ENCODE measurements at regions not wholly inside any gene's neighbourhood (a gene's known extent, or its start where the extent isn't known, plus 50 kb on each side); places are given as distances from the start of the nearest gene placed in this dataset.
"Not testable (repeated sequence)": the region's sequence is repeated elsewhere in the genome, so short reads cannot be mapped to it uniquely, and the experiment has no call there.

DNA sequence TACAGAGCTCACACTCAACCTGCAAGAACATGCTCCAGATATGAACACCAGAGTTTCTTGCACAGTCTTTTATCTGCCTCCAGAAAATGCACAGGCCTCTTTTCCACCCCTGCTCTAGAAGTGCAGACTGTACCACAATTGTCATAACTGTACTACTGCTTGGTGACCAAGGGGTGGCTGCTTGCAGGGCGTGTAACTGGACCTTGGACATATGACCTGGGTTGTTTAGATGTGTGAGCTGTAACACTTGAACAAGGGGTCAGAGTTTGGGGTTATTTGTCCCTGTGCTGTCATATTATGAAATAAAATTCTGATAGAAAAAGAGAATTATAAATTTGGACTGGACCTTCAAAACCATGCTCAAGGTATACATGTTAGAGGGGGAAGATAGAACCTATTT lies 1185.5 kb downstream of the FAM181B start:
- H3K9me3 ChIP-seq (ENCODE audit: control insufficient read depth, low read length) = no peaks in the 10 kb centered on the region
- H3K4me3 ChIP-seq (ENCODE audit: extremely low read depth, insufficient read depth, low read length, poor library complexity, severe bottlenecking) = no peak overlapping the region
- 100% methylated on average over 1 of the region's 1 CpG; no CpG with 5 or more reads in 1 of the 2 experiments for WGBS, 2 experiments (ENCODE audit: insufficient coverage in 2 of 2)
- H3K27ac ChIP-seq (ENCODE audit: low read depth, low read length, severe bottlenecking) = no peak overlapping the region
- H3K36me3 ChIP-seq (ENCODE audit: control insufficient read depth, insufficient read depth, low read length) = no peaks in the 10 kb centered on the region
- H3K4me1 ChIP-seq (ENCODE audit: control insufficient read depth, insufficient read depth, low read length, poor library complexity, severe bottlenecking) = no peaks in the 10 kb centered on the region

DNA sequence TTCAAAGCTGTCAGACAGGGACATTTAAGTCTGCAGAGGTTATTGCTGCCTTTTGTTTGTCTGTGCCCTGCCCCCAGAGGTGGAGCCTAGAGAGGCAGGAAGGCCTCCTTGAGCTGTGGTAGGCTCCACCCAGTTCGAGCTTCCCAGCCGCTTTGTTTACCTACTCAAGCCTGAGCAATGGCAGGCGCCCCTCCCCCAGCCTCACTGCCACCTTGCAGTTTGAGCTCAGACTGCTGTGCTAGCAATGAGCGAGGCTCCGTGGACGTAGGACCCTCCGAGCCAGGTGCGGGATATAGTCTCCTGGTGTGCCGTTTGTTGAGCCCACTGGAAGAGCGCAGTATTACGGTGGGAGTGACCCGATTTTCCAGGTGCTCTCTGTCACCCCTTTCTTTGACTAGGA lies 1193.9 kb downstream of the FAM181B start:
- H3K9me3 ChIP-seq (ENCODE audit: control insufficient read depth, low read length); H3K4me1 ChIP-seq (ENCODE audit: control insufficient read depth, insufficient read depth, low read length, poor library complexity, severe bottlenecking); H3K36me3 ChIP-seq (ENCODE audit: control insufficient read depth, insufficient read depth, low read length); H3K27ac ChIP-seq (ENCODE audit: low read depth, low read length, severe bottlenecking); H3K4me3 ChIP-seq (ENCODE audit: extremely low read depth, insufficient read depth, low read length, poor library complexity, severe bottlenecking): not testable (repeated sequence)
- WGBS, 2 experiments (ENCODE audit: insufficient coverage in 2 of 2) = 98% methylated on average over 7 to 12 of the region's 12 CpGs

DNA sequence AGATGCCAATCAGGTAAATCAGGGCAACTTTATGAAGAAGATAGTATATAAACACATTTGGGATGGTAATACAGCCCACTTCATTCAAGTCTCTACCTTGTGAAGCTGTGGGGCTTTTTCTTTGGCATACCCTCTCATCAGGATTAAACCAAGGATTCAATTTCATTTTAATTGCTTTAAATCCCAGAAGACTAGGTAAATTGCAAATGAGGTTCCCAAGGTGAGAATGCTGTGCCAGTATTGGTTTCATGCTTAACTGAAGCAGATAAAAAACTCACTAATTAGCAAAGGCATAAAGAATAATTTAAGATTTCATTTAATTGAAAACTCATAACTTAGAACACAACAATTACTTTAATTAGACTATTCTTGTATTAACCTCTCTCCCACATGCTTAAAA lies 1218.1 kb downstream of the FAM181B start:
- Histone ChIP-seq H3K9me3 (ENCODE audit: control insufficient read depth, low read length) (no peaks in the 10 kb centered on the region), H3K4me3 (ENCODE audit: extremely low read depth, insufficient read depth, low read length, poor library complexity, severe bottlenecking) (no peak overlapping the region), H3K4me1 (ENCODE audit: control insufficient read depth, insufficient read depth, low read length, poor library complexity, severe bottlenecking) (no peaks in the 10 kb centered on the region), H3K36me3 (ENCODE audit: control insufficient read depth, insufficient read depth, low read length) (no peaks in the 10 kb centered on the region), H3K27ac (ENCODE audit: low read depth, low read length, severe bottlenecking) (no peak overlapping the region)

DNA sequence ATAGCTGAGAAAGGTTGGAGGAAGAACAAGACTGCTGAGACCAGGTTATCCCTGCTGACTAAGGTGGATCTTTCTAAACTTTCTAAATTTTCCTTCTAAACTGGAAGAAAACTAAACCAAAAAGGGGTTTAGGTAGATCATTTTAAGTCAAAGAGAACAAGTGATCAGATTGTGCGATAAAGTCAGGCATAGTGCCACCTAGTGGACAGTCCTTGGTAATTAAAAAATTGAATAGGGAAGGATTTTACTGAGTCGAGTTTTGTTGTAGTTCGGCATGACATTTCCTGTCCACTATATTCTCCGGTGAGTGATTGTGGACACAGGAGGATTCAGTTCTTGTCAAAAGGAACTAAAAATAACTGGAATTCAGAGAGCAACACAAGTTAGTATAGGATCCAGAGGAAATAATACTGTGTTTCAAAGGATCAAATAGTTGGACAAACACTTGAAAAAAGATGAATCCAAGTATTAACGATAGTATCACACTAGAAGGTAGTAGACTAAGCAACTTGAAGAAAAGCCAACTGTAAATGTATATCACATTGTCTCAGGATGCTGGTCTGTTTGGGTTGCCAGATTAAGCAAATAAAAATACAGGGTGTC lies 1236.4 kb downstream of the FAM181B start:
- WGBS, 2 experiments (ENCODE audit: insufficient coverage in 2 of 2) = 36 to 58% methylated on average over 3 to 4 of the region's 5 CpGs
- Histone ChIP-seq H3K9me3 (ENCODE audit: control insufficient read depth, low read length) (no peaks in the 10 kb centered on the region), H3K27ac (ENCODE audit: low read depth, low read length, severe bottlenecking) (no peak overlapping the region), H3K4me1 (ENCODE audit: control insufficient read depth, insufficient read depth, low read length, poor library complexity, severe bottlenecking) (no peaks in the 10 kb centered on the region), H3K36me3 (ENCODE audit: control insufficient read depth, insufficient read depth, low read length) (no peaks in the 10 kb centered on the region), H3K4me3 (ENCODE audit: extremely low read depth, insufficient read depth, low read length, poor library complexity, severe bottlenecking) (no peak overlapping the region)

DNA sequence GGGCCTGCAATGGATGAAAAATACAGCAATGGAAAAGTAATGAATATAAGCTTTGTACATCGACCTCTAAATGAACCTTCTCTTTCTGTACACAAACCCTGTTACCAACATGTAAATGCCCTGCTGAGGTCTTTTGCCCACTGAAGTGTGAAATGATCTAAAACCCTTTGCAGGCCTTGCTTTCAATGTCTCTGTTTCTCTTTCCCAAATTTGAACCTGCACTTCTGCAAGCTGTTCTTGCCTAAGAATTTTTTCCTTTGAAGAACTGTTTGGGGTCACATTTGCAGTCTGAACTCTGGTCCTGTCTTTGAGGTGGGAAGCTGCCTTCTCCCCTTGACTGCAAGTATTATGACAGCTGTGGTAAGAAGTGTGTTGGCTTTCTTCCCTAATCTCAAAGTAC lies 1237.1 kb downstream of the FAM181B start:
- Histone ChIP-seq H3K4me3 (ENCODE audit: extremely low read depth, insufficient read depth, low read length, poor library complexity, severe bottlenecking) (no peak overlapping the region), H3K27ac (ENCODE audit: low read depth, low read length, severe bottlenecking) (no peak overlapping the region), H3K4me1 (ENCODE audit: control insufficient read depth, insufficient read depth, low read length, poor library complexity, severe bottlenecking) (no peaks in the 10 kb centered on the region), H3K36me3 (ENCODE audit: control insufficient read depth, insufficient read depth, low read length) (no peaks in the 10 kb centered on the region), H3K9me3 (ENCODE audit: control insufficient read depth, low read length) (no peaks in the 10 kb centered on the region)
- no CpG with 5 or more reads among the region's 1 CpG for WGBS, 2 experiments (ENCODE audit: insufficient coverage in 2 of 2)

DNA sequence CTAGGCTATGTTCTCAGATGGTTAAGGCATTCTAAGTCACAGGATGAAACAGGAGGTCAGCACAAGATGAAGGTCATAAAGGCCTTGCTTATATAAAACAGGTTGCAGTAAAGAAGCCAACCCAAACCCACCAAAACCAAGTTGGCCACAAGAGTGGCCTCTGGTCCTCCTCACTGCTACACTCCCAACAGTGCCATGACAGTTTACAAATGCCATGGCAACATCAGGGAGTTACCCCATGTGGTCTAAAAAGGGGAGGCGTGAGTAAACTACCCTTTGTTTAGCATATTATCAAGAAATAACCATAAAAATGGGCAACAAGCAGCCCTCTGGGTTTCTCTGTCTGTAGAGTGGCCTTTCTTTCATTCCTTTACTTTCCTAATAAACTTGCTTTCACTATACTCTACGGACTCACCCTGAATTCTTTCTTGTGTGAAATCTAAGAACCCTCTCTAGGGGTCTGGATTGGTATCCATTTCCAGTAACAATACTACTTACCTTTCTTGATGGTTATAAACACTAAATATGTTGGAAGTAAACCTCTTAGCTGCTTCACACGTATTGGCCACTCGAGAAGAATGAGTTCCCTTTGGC lies 1237.9 kb downstream of the FAM181B start:
- Histone ChIP-seq H3K36me3 (ENCODE audit: control insufficient read depth, insufficient read depth, low read length) (no peaks in the 10 kb centered on the region), H3K9me3 (ENCODE audit: control insufficient read depth, low read length) (no peaks in the 10 kb centered on the region), H3K4me1 (ENCODE audit: control insufficient read depth, insufficient read depth, low read length, poor library complexity, severe bottlenecking) (no peaks in the 10 kb centered on the region), H3K27ac (ENCODE audit: low read depth, low read length, severe bottlenecking) (no peak overlapping the region), H3K4me3 (ENCODE audit: extremely low read depth, insufficient read depth, low read length, poor library complexity, severe bottlenecking) (no peak overlapping the region)
- WGBS, 2 experiments (ENCODE audit: insufficient coverage in 2 of 2) = no CpG with 5 or more reads among the region's 4 CpGs

DNA sequence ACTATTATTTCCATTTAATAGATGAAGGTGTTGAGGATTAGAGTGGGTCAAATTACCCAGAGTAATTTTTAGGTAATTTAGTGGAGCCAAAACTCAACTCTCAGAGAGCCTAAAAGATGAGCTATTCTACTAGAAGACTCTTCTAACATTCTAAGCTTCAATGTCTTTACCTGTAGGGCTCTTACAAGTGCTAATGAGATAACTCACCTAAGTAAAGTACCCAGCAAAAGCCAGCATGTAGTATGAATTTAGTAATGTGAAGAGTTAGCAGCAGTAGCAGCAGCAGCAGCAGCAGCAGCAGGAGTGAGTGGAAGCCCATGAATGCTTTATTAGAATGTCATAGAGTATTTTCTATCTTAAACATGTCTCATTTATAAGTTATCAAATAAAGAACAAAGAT lies 1239.2 kb downstream of the FAM181B start:
- Histone ChIP-seq H3K9me3 (ENCODE audit: control insufficient read depth, low read length) (no peaks in the 10 kb centered on the region), H3K27ac (ENCODE audit: low read depth, low read length, severe bottlenecking) (no peak overlapping the region), H3K4me3 (ENCODE audit: extremely low read depth, insufficient read depth, low read length, poor library complexity, severe bottlenecking) (no peak overlapping the region), H3K36me3 (ENCODE audit: control insufficient read depth, insufficient read depth, low read length) (no peaks in the 10 kb centered on the region), H3K4me1 (ENCODE audit: control insufficient read depth, insufficient read depth, low read length, poor library complexity, severe bottlenecking) (no peaks in the 10 kb centered on the region)

DNA sequence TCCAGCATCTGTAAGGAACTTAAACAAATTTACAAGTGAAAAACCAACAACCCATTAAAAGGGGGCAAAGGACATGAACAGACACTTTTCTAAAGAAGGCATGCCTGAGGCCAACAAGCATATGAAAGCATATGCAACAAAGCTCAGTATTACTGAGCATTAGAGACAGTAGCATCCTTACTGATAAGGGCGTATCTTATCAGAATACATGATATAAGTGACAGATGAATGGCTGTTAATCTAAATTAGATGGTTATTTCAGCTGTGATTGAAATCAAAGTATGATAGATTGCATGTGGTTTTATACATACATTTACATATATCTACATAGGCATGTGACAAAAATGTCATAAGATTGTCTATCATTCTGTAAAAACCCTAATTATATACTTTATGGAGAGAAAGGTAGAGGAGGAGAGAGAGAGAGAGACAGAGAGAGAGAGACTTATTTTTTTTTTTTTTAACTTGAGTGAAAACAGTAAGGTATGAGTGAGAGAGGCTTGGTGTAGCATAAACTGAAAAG lies 1240.7 kb downstream of the FAM181B start:
- H3K27ac ChIP-seq (ENCODE audit: low read depth, low read length, severe bottlenecking) = no peak overlapping the region
- H3K36me3 ChIP-seq (ENCODE audit: control insufficient read depth, insufficient read depth, low read length) = no peaks in the 10 kb centered on the region
- H3K4me3 ChIP-seq (ENCODE audit: extremely low read depth, insufficient read depth, low read length, poor library complexity, severe bottlenecking) = no peak overlapping the region
- 80% methylated on average over 1 of the region's 1 CpG; no CpG with 5 or more reads in 1 of the 2 experiments for WGBS, 2 experiments (ENCODE audit: insufficient coverage in 2 of 2)
- H3K9me3 ChIP-seq (ENCODE audit: control insufficient read depth, low read length) = no peaks in the 10 kb centered on the region
- no peaks in the 10 kb centered on the region for H3K4me1 ChIP-seq (ENCODE audit: control insufficient read depth, insufficient read depth, low read length, poor library complexity, severe bottlenecking)

DNA sequence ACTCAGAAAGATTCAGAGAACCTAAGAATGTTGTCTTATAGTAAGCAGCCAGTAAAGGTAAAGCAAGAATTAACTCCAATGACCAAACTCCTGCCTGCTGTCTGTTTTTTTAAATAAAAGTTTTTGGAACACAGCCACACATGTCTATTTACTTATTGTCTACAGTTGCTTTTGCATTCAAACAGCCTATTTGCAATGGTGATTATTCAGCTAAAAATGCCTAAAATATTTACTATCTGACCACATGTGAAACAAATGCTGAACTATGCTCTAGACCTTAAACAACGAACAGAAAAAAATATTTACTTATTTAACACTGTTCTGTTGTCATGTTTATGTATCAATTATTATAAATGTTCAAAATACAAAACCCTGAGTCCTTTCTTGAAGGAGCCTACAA lies 1246.6 kb downstream of the FAM181B start:
- WGBS, 2 experiments (ENCODE audit: insufficient coverage in 2 of 2) = no CpG with 5 or more reads among the region's 1 CpG
- H3K4me3 ChIP-seq (ENCODE audit: extremely low read depth, insufficient read depth, low read length, poor library complexity, severe bottlenecking) = no peak overlapping the region
- H3K36me3 ChIP-seq (ENCODE audit: control insufficient read depth, insufficient read depth, low read length) = no peaks in the 10 kb centered on the region
- no peaks in the 10 kb centered on the region for H3K9me3 ChIP-seq (ENCODE audit: control insufficient read depth, low read length)
- H3K27ac ChIP-seq (ENCODE audit: low read depth, low read length, severe bottlenecking) = no peak overlapping the region
- H3K4me1 ChIP-seq (ENCODE audit: control insufficient read depth, insufficient read depth, low read length, poor library complexity, severe bottlenecking) = no peaks in the 10 kb centered on the region

DNA sequence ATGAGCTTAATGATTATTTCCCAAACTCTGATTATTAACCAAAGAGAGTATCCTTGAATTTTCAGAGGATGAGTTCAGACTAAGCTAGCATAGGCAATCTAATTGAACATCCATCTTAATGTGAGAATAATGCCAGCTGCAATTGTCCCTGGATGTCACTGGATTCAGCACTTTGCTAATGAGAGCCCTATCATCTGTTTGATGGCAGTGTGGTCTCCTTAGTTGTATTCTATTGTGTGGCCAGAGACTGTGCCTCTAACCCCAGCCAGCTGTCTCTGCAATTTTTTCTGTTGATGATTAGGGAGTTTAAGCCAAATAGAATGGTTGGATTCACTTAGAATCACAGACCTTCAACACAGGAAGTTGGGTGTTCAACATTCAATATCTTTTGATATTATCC lies 1249.5 kb downstream of the FAM181B start:
- no peaks in the 10 kb centered on the region for H3K36me3 ChIP-seq (ENCODE audit: control insufficient read depth, insufficient read depth, low read length)
- H3K4me3 ChIP-seq (ENCODE audit: extremely low read depth, insufficient read depth, low read length, poor library complexity, severe bottlenecking) = no peak overlapping the region
- no peak overlapping the region for H3K27ac ChIP-seq (ENCODE audit: low read depth, low read length, severe bottlenecking)
- H3K9me3 ChIP-seq (ENCODE audit: control insufficient read depth, low read length) = no peaks in the 10 kb centered on the region
- H3K4me1 ChIP-seq (ENCODE audit: control insufficient read depth, insufficient read depth, low read length, poor library complexity, severe bottlenecking) = no peaks in the 10 kb centered on the region

DNA sequence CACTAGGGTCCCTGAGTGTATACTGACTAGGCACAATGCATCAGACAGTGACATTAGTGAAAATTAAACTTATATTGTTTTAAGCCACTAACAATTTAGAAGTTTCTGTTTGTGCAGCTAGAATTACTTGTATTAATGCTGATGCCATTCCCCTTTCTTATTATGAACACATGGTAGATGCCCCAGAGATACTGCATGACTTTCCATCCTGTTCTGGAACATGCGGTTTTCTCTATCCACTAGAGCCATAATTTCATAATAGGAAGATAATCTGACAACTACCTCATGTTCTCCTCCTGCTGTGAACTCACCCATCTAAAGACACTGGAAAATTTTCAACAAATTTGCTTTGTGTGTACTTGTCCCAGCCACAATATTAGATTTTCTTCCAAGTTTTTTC lies 1256.4 kb downstream of the FAM181B start:
- WGBS, 2 experiments (ENCODE audit: insufficient coverage in 2 of 2) = 83% methylated on average over 1 of the region's 1 CpG; no CpG with 5 or more reads in 1 of the 2 experiments
- no peaks in the 10 kb centered on the region for H3K4me1 ChIP-seq (ENCODE audit: control insufficient read depth, insufficient read depth, low read length, poor library complexity, severe bottlenecking)
- no peak overlapping the region for H3K27ac ChIP-seq (ENCODE audit: low read depth, low read length, severe bottlenecking)
- H3K36me3 ChIP-seq (ENCODE audit: control insufficient read depth, insufficient read depth, low read length) = no peaks in the 10 kb centered on the region
- H3K9me3 ChIP-seq (ENCODE audit: control insufficient read depth, low read length) = no peaks in the 10 kb centered on the region
- H3K4me3 ChIP-seq (ENCODE audit: extremely low read depth, insufficient read depth, low read length, poor library complexity, severe bottlenecking) = no peak overlapping the region

All from mesodermal cell (in vitro differentiated cells).